H9 (cell line): ENCODE measurements at regions not wholly inside any gene's neighbourhood (a gene's known extent, or its start where the extent isn't known, plus 50 kb on each side); places are given as distances from the start of the nearest gene placed in this dataset.

Source experiments
- DNase-seq: peaks from one replicate; pipeline ENCODE4 v3.0.0-alpha.2; 2017
- H2AFZ ChIP-seq: one replicate; pipeline ENCODE4 v1.6.1; 2013; ENCODE audit warnings: mild to moderate bottlenecking, low read length, control low read depth, moderate library complexity
- H2AK5ac ChIP-seq: 2 replicates; pipeline ENCODE4 v1.6.1; 2013; ENCODE audit warnings: low read length, control low read depth, mixed read lengths; ENCODE audit not compliant: insufficient read length
- H2BK120ac ChIP-seq: one replicate; pipeline ENCODE4 v1.6.1; 2013; ENCODE audit warnings: low read depth, mild to moderate bottlenecking, low read length, control low read depth, inconsistent platforms; ENCODE audit not compliant: poor library complexity, severe bottlenecking
- H2BK12ac ChIP-seq: 2 replicates; pipeline ENCODE4 v1.6.1; 2013; ENCODE audit warnings: low read length, control low read depth, mixed read lengths, low read depth; ENCODE audit not compliant: insufficient read length
- H2BK15ac ChIP-seq: 2 replicates; pipeline ENCODE4 v1.6.1; 2013; ENCODE audit warnings: low read depth, low read length, control low read depth
- H2BK20ac ChIP-seq: one replicate; pipeline ENCODE4 v1.6.1; 2013; ENCODE audit warnings: low read depth, mild to moderate bottlenecking, low read length, control low read depth, inconsistent platforms; ENCODE audit not compliant: poor library complexity, severe bottlenecking
- H2BK5ac ChIP-seq: 2 replicates; pipeline ENCODE4 v1.6.1; 2013; ENCODE audit warnings: low read length, control low read depth, mixed read lengths; ENCODE audit not compliant: insufficient read length
- H3K14ac ChIP-seq: 2 replicates; pipeline ENCODE4 v1.6.1; 2013; ENCODE audit warnings: low read length, control low read depth; ENCODE audit not compliant: insufficient read depth
- H3K18ac ChIP-seq: 2 replicates; pipeline ENCODE4 v1.6.1; 2013; ENCODE audit warnings: low read depth, mild to moderate bottlenecking, mixed read lengths, low read length, control low read depth; ENCODE audit not compliant: insufficient read length
- H3K23ac ChIP-seq: 2 replicates; pipeline ENCODE4 v1.6.1; 2013; ENCODE audit warnings: low read length, control low read depth, mixed read lengths, low read depth; ENCODE audit not compliant: insufficient read length
- H3K23me2 ChIP-seq: 2 replicates; pipeline ENCODE4 v1.6.1; 2013; ENCODE audit warnings: low read depth, mild to moderate bottlenecking, mixed read lengths, low read length, control low read depth; ENCODE audit not compliant: insufficient read length, poor library complexity, severe bottlenecking
- H3K27ac ChIP-seq: 2 replicates; pipeline ENCODE4 v1.5.1; 2013; ENCODE audit warnings: low read length, control low read depth, mixed read lengths, low read depth; ENCODE audit not compliant: insufficient read length
- H3K27me3 ChIP-seq: 2 replicates; pipeline ENCODE4 v1.6.1; 2013; ENCODE audit warnings: low read length, control low read depth, inconsistent platforms; ENCODE audit not compliant: insufficient read depth
- H3K4ac ChIP-seq: 2 replicates; pipeline ENCODE4 v1.6.1; 2013; ENCODE audit warnings: low read depth, mild to moderate bottlenecking, control low read depth, inconsistent platforms, low read length, moderate library complexity
- H3K4me1 ChIP-seq: 2 replicates; pipeline ENCODE4 v1.6.1; 2013; ENCODE audit warnings: low read length, control low read depth, inconsistent platforms; ENCODE audit not compliant: insufficient read depth
- H3K4me2 ChIP-seq: 2 replicates; pipeline ENCODE4 v1.6.1; 2013; ENCODE audit warnings: low read length, control low read depth, mixed read lengths; ENCODE audit not compliant: insufficient read length, insufficient read depth
- H3K56ac ChIP-seq: 2 replicates; pipeline ENCODE4 v1.6.1; 2013; ENCODE audit warnings: low read depth, mild to moderate bottlenecking, mixed read lengths, low read length, control low read depth; ENCODE audit not compliant: insufficient read length
- H3K79me1 ChIP-seq: 2 replicates; pipeline ENCODE4 v1.6.1; 2013; ENCODE audit warnings: low read depth, mild to moderate bottlenecking, moderate library complexity, low read length, control low read depth, inconsistent platforms; ENCODE audit not compliant: insufficient read depth, poor library complexity, severe bottlenecking
- H3K79me2 ChIP-seq: 2 replicates; pipeline ENCODE4 v1.6.1; 2013; ENCODE audit warnings: low read length, control low read depth, inconsistent platforms; ENCODE audit not compliant: insufficient read depth
- H3K9ac ChIP-seq: 2 replicates; pipeline ENCODE4 v1.6.1; 2013; ENCODE audit warnings: low read length, control low read depth, mixed read lengths; ENCODE audit not compliant: insufficient read length; ENCODE audit errors: extremely low read depth
- H3K9me3 ChIP-seq: one replicate; pipeline ENCODE4 v1.6.1; 2013; ENCODE audit warnings: low read depth, low read length, inconsistent platforms; ENCODE audit not compliant: control insufficient read depth
- H3T11ph ChIP-seq: one replicate; pipeline ENCODE4 v1.6.1; 2013; ENCODE audit warnings: mild to moderate bottlenecking, low read length, control low read depth, inconsistent platforms
- H4K20me1 ChIP-seq: one replicate; pipeline ENCODE4 v1.6.1; 2013; ENCODE audit not compliant: control insufficient read depth, insufficient read length, insufficient read depth
- H4K5ac ChIP-seq: 2 replicates; pipeline ENCODE4 v1.6.1; 2013; ENCODE audit warnings: low read depth, mild to moderate bottlenecking, mixed read lengths, low read length, control low read depth; ENCODE audit not compliant: insufficient read length
- H4K8ac ChIP-seq: replicated peaks from 2 replicates; pipeline ENCODE4 v1.6.1; 2013; ENCODE audit warnings: low read length, control low read depth, mixed read lengths, low read depth; ENCODE audit not compliant: insufficient read length
- H4K91ac ChIP-seq: 2 replicates; pipeline ENCODE4 v1.6.1; 2013; ENCODE audit warnings: low read depth, mild to moderate bottlenecking, moderate library complexity, mixed read lengths, low read length, control low read depth; ENCODE audit not compliant: insufficient read length
- H3K27ac Mint-ChIP-seq, 3 experiments: 2 replicates in 2 of 3; 3 replicates in 1 of 3; pipeline ENCODE4 v1.8.0; 2020 to 2021; ENCODE audit warnings: mixed read lengths in 3 of 3, mild to moderate bottlenecking in 1 of 3, moderate library complexity in 1 of 3
- H3K27me3 Mint-ChIP-seq: 2 replicates; pipeline ENCODE4 v1.8.0; 2021; ENCODE audit warnings: low read depth, mild to moderate bottlenecking, moderate library complexity, mixed read lengths
- H3K36me3 Mint-ChIP-seq, 3 experiments: 2 replicates in 2 of 3; 3 replicates in 1 of 3; pipeline ENCODE4 v1.8.0; 2020 to 2021; ENCODE audit warnings: low read depth in 3 of 3, mixed read lengths in 3 of 3; ENCODE audit not compliant: insufficient read depth in 1 of 3
- H3K4me1 Mint-ChIP-seq, 2 experiments: 2 replicates each; pipeline ENCODE4 v1.8.0; 2020; ENCODE audit warnings: mixed read lengths in 2 of 2
- H3K4me3 Mint-ChIP-seq, 2 experiments: 2 replicates in 1 of 2; 3 replicates in 1 of 2; pipeline ENCODE4 v1.8.0; 2020 to 2021; ENCODE audit warnings: mild to moderate bottlenecking in 2 of 2, mixed read lengths in 2 of 2, moderate library complexity in 1 of 2
- H3K9me3 Mint-ChIP-seq, 2 experiments: 2 replicates in 1 of 2; 3 replicates in 1 of 2; pipeline ENCODE4 v1.8.0; 2020; ENCODE audit warnings: mild to moderate bottlenecking in 2 of 2, mixed read lengths in 2 of 2, moderate library complexity in 1 of 2
- WGBS: extraction: QIAGEN DNeasy Blood & Tissue Kit; methylation state at CpG from one replicate; pipeline ENCODE4 v1.1.7; 2013; ENCODE audit warnings: missing lambda C conversion rate, low lambda C conversion rate, mixed read lengths; ENCODE audit not compliant: insufficient read length; ENCODE audit errors: extremely low coverage; 5-methylcytosine and 5-hydroxymethylcytosine counted together
- TF ChIP-seq, protein P1 (sequence below): fragments of 200-600 bp; sonication (generic); conservative IDR thresholded peaks from 3 replicates; pipeline ENCODE4 v1.8.0; 2021; ENCODE audit warnings: antibody characterized with exemption, mild to moderate bottlenecking

DNA sequence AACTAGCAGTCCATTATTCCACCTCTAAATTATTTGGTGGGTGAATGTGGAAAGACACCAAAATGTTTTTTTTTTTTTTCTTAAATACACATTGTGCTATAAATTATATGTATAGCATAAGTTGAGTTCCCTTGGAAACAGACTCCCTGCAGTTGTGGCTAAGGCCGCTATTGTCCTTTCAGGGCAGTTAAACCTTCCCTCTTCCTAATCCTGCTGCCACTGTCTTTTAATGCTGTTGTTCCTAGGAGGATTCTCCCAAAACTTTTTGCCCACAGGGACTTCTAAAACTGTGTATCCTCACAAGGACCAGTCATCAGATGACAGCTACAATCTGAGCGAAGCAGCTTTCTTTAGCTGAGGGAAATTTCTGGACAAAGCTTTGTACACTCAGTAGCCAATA, 478.9 kb upstream of the CHORDC1 start:
- Histone ChIP-seq H4K20me1 (no peaks in the 10 kb centered on the region), H3K27me3 (no peaks in the 10 kb centered on the region), H3K9ac (no peak overlapping the region), H3K23me2 (no peaks in the 10 kb centered on the region), H3K9me3 (no peaks in the 10 kb centered on the region), H3K79me1 (no peaks in the 10 kb centered on the region), H2BK120ac (no peak overlapping the region), H3K4ac (no peak overlapping the region), H3K27ac (no peak overlapping the region), H2BK12ac (no peak overlapping the region), H3K14ac (no peak overlapping the region), H2BK20ac (no peak overlapping the region), H3K79me2 (no peaks in the 10 kb centered on the region), H3K23ac (no peak overlapping the region), H2AFZ (no peak overlapping the region), H2AK5ac (no peak overlapping the region), H3K4me2 (no peak overlapping the region), H2BK15ac (no peak overlapping the region), H4K8ac (no peak overlapping the region), H3T11ph (no peak overlapping the region), H3K56ac (no peak overlapping the region), H4K5ac (no peak overlapping the region), H3K18ac (no peak overlapping the region), H4K91ac (no peak overlapping the region), H2BK5ac (no peak overlapping the region), H3K4me1 (no peaks in the 10 kb centered on the region)
- no peak overlapping the region; a peak in 1 of 7 replicates for H3K27ac Mint-ChIP-seq
- no peaks in the 10 kb centered on the region for H3K27me3 Mint-ChIP-seq
- H3K4me3 Mint-ChIP-seq = no peak overlapping the region
- H3K9me3 Mint-ChIP-seq = no peaks in the 10 kb centered on the region
- DNase-seq = no peak
- peaks cover 30 to 38% of the 10 kb centered on the region in 2 experiments for H3K4me1 Mint-ChIP-seq
- no CpG with 5 or more reads among the region's 2 CpGs for WGBS
- TF ChIP-seq, protein P1, sequence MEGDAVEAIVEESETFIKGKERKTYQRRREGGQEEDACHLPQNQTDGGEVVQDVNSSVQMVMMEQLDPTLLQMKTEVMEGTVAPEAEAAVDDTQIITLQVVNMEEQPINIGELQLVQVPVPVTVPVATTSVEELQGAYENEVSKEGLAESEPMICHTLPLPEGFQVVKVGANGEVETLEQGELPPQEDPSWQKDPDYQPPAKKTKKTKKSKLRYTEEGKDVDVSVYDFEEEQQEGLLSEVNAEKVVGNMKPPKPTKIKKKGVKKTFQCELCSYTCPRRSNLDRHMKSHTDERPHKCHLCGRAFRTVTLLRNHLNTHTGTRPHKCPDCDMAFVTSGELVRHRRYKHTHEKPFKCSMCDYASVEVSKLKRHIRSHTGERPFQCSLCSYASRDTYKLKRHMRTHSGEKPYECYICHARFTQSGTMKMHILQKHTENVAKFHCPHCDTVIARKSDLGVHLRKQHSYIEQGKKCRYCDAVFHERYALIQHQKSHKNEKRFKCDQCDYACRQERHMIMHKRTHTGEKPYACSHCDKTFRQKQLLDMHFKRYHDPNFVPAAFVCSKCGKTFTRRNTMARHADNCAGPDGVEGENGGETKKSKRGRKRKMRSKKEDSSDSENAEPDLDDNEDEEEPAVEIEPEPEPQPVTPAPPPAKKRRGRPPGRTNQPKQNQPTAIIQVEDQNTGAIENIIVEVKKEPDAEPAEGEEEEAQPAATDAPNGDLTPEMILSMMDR = no peak
- no peaks in the 10 kb centered on the region for H3K36me3 Mint-ChIP-seq
